GM19328 (cell line): ENCODE measurements at regions not wholly inside any gene's neighbourhood (a gene's known extent, or its start where the extent isn't known, plus 50 kb on each side); places are given as distances from the start of the nearest gene placed in this dataset.
A peak's percentile ranks its signal among the peaks of the same experiment; 100 is the strongest.
"Not testable (repeated sequence)": the region's sequence is repeated elsewhere in the genome, so short reads cannot be mapped to it uniquely, and the experiment has no call there.

Experiments
- ATAC-seq: cut with Tn5 transposase; IDR thresholded peaks from one replicate; pipeline ENCODE4 v1.9.1; 2021; ENCODE audit warnings: mild to moderate bottlenecking, moderate library complexity; ENCODE audit not compliant: unreplicated experiment

DNA sequence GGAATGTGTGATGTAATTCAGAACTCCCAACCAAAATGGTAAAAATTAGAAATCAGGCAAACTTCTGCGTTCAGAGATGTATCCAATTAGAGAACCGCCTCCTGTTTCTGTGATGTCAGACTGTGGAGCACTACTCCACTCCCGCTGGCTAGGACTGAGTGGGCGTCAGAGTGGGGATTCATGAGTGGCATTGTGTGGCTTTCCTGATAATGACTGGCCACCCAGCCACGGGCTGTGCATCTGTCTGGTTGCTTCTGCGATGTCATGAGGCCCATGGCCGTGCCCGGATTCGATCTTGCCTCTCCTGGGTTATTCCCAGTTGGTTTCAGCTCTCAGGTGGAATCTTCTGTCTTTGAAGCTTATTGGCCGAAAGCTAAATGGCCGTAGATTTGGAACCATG lies 87.1 kb upstream of the KCNA1 start:
- ATAC-seq = no peak

DNA sequence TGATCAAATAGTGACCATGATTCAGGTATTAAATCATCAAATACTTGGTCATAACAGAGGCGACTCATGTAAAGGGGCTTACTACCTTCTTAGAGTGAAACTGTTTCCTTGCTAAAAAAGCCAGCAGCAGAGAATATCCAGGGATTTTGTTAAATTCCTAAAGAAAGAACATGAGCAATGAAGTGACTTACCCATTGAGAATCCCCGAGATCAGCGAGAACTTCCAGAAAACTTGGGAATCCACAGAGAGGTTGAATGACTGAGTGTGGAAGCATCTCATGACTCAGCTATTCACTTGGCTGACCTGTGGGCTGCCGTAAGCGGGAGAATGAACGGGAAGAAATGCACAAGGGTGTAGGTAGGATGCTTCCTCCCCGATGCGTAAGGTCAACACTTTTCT lies 85.3 kb upstream of the KCNA1 start:
- ATAC-seq = no peak

DNA sequence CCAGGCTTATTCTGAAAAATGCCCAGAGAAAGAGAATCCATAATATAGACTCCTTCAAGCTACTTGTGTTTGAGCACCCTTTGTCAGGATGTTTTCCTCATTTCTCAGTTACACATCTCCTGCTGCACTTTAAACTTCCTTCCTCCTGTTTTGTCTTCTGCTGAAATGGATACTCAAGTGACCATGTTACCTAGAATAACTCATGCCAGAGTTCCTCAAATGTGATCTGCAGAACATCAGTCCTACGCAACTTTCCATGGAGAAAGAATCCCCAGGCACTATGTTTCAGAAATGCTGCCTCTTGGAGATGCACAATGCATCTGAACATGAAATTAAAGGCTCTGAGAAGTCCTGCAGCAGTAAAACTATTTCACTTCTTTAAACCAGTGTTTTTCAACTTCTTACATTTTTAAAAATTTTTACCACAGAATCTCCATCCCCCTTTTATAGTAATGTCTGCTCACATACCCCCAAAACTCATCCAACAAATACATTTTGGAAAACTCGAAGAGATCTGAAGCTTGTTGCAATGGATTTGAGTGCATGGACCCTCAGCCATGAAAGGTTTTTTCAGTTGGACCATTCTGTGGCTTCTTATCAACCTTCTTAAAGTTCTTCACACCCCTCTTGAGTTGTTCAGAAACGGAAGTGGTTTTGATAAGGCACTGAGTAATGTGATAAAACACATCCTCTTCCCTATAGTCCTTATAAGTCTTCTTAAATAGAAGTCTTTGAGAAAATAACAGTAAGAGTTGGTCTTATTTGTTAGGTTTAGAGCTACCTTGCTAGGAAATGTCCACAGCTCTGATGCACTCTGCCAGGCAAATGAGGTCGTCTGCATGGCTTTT lies 84.5 kb upstream of the KCNA1 start:
- no peak for ATAC-seq

DNA sequence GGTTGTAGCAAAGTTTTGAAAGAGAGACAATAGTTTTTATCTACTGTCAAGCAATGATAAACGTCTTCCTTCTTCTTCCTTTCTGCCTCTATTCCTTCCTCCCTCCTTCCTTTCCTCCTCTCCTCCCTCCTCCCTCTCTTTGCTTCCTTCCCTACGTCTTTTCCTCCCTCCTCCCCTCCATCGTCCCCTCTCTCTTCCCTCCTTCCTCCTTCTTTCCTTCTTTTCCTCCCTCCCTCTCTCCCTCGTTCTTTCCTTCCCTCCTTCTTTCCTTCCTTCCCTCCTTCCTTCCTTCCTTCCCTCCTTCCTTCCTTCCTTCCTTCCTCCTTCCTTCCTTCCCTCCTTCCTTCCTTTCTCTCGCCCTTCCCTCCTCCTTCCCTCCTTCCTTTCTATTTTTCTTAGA lies 82.8 kb upstream of the KCNA1 start:
- ATAC-seq = no peak

DNA sequence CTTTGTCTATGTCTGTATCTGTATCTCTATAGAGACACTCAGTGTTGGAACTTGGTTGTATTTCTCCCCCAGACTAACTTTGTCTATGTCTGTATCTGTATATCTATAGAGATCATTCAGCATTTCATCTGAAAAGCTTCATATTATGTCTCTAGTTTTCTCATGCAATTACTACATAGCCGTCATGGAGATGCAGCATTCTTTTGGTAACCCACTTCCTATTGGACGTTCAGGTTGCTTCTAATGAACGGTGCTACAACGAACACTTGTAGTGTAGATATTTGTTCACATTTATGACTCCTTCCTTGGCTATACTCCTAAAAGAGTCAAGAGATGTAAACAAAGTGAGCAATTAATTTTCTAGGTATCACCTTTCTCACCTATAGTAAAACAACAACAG lies 81.5 kb upstream of the KCNA1 start:
- no peak for ATAC-seq

DNA sequence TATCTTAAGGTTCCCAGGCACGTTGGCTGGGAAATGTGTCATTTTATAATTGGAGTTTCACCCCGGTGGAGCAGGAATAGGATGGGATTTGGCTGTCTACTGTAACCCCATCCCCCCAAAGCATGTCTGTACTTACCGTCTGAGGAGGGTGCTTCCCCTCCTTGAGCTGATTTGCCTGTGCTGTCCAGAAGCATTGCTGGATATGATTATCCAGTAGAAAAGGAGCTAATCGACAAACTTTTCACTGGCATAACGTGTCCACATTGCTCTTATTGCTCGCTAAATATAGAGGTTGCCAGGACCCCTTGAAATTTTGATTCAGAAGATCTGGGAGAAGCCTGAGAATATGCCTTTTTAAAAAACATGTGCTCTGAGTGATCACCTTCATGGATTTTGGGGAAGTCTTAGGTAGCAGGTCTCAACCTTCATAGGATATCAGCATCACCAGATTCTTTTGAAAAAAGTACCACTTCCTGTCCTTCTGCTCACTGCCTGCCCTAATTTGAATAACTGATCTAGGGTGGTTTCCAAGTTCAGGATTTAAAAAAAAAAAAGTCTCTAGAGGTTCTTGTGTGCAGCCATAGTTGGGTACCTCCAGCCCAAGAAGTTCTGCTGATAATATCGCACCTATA lies 80.4 kb upstream of the KCNA1 start:
- peak; percentile 70 for ATAC-seq

DNA sequence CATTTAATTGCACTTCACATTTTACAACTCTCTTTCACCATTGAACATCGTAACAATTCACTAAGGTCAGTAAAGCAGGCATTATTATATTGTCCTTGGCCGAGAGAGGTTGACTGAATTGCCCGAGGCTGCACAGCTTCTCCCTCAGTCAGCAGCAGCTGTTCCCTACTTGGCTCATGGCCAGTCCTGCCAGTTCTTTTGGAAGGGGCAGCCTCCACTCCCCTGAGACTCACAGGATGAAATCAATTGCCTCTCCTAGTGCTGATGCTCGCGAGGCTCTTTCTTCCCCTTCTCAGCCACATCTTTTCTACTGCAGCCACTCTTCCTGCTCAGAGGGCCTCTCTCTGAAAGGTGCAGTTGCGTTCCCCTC lies 79.9 kb upstream of the KCNA1 start:
- ATAC-seq = no peak

DNA sequence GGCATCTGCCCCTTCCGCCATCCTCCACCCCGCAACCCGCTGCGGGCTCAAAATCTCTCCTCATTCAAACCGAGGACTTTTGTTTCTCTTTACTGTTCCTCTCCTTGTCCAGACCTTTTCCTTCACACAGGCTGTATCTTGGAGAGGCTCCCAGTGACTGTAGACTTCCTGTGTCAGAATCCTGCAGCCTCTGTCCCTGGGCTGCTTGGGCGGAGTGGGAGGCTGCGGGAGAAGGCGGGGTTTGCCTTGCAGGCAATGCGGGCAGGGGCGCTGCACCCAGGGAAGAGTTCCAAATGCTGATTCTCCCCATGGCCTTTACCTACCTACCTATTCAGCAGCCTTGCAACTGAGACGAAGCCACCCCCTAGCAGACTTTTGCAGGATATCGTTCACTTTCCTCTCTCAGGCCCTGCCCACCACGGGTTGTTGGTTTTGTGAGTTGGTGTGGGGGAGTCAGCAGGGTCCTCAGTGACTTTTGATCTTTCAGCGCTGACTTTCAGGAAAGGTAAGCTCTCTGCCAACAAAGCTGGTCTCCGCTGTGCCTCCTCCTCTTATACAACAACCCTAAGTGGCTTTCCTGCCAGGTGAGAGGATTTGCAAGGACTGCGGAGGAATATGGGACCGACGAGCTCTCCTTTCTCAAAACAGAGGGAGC lies 79.0 kb upstream of the KCNA1 start:
- ATAC-seq = no peak

DNA sequence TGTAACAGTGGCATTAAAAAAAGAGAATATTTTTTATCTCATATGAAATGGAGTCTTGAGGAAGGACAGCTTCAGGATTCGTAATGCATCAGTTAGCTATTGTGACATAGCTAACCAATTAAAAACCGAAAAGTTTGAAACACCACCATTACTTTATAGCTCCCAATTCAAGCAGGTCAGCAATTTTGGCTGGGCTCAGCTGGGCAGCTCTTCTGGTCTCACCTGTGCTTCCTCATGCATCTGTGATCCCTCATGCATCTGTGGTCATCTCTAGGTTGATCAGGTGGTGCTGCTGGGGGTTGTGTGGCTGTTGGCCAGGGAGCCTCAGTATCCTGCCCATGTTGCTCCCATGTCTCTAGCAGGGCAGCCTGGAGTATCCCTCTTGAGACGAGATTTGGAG lies 76.7 kb upstream of the KCNA1 start:
- ATAC-seq = no peak

DNA sequence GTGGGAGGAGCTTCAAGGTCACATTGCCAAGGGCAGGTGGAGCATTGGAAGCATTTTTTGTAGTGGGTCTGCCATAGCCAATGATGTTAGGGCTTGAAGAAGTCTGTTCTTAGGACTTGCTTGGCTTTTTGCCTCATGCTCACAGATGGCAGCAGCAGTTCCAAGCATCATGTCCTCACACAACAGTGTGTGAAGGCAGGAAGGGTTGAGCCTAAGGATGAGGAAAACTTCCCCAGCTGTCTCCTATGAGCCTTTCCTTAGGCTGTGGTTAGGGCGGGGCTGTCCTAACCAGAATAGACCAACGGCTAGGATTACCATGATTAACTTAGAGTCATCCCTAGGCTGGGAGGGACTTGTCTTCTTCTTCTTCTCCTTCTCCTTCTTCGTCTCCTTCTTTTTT lies 76.2 kb upstream of the KCNA1 start:
- no peak for ATAC-seq

DNA sequence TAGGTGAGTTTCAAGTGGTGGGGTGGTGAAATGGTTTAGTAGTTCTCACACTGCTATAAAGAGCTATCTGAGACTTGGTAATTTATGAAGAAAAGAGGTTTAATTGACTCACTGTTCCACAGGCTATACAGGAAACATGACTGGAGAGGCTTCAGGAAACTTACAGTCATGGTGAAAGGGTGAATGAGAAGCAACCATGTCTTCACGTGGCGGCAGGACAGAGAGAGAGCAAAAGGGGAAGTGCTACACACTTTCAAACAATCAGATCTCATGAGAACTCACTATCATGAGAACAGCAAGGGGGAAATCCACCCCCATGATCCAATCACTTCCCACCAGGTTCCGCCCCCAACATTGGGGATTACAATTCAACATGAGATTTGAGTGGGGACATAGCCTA lies 67.3 kb upstream of the KCNA1 start:
- ATAC-seq = not testable (repeated sequence)

DNA sequence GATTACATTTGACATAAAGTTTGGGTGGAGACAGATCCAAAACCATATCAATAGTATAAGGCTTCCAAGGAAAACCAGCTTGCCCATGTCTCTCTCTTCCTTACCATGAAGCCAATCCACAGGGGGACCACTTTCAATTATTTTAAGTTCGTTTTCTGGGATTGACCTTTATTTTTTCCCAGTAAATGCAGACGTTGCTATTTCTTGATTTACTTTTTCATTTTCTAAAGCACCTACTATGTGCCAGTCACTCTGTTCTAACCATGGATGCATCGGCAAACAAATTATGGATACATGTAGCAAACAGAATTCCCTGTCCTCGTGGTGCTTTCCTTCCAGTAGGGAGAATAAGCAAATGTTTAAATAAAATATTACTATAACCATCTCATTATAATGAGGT lies 65.8 kb upstream of the KCNA1 start:
- ATAC-seq = no peak

DNA sequence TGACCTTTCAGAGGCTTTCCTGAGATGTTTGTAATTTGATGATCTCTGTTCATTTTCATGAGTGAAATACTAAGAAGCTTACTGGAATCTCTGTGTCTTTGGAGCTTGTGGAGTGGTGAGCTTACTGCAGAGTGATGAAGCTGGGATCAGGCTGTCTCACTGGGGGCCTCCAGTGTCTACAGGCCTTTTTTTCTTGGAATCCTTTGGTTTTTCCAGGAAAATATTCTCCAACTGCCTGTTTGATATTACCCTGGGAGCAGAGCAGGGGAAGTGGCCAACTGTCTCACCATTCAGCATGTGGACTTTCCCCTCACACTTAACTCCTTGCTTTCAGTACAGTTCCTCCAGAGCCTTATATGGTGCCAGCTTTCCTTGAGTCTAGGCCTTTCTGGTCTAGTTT lies 62.0 kb upstream of the KCNA1 start:
- no peak for ATAC-seq

DNA sequence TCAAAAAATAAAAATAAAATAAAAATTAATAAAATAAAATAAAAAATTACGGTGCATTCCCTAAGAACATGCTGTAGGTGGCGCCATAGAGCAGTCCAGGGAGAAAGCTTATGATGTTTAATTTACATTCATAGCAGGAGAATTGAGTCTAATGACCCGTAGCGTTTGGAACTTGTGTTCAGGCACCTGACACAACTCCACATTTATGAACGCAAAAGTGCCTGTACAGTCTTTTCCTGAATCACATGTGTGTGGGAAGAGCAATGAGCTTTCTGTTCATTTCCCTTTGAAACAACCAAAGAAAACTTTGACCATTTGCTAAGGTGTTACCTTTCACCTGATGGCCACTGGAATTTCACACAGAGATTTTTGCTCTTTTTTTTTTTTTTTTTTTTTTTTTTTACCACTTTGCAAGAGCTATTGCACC lies 60.6 kb upstream of the KCNA1 start:
- no peak for ATAC-seq

DNA sequence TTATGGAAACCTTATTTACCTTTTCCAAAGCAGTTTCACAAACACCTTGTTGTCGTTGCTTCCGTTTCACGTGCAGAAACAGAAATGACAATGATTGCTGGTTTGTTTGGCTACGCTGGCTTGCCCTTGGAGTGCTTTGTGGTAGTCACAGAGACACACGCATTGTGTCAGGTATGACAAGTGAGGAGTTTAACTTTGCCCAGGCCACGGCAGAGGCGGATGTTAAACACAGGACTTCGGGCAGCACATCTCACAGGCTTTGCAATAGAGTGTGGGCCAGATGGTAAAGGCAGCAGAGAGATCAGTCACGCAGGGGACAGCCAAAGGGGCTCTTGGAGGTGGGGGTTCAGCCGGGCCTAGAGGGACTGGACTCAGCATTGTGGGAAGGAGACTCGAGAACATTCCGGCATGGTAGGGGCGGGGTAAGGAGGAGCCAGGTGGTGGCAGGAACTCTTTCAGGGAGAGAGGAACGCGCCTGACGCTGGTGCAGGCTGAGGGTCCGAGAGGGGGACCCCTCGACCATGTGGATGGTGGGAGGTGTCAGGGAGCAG lies 59.8 kb upstream of the KCNA1 start:
- ATAC-seq = no peak

DNA sequence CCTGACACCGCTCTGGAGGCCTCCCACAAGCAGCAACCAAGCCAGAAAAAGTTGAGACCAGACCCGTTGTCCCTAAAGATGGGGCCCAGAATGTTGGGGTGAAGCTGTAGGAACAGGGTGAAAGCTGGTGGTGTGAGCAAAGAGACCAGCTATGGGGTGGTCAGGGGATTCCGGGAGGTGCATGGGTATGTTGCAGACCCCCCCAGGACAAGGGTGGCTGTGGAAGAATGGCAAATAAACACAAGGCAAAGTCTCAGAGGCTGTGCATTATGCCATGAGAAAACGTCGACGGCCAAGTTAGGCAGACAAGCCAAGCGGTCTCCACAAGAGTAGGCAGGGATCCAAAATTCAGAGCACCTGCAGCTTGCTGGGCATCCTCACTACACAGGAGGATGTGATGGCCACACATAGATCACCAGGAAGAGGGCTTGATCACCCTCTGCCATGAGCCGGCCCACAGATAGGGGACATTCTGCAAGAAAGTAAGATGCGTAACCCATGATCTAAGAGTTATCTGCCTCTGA lies 58.8 kb upstream of the KCNA1 start:
- ATAC-seq = no peak

DNA sequence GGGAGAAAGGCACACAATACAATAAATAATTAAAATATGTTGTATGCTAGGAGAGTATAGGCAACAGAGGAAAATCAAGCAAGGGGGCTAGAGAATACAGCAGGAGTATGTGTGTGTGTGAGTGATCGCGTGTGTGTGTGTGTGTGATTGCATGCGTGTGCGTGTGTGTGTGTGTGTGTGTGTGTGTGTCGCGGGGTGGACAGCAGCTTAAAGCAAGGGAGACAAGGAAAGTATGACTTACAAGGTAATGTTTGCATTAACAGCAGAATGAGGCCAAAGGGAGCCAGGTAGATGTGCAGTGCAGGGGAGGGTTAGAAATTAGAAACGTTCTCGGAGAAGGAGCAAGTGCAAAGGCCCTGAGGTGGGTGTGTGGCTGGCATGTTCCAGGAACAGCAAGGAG lies 57.4 kb upstream of the KCNA1 start:
- ATAC-seq = no peak

DNA sequence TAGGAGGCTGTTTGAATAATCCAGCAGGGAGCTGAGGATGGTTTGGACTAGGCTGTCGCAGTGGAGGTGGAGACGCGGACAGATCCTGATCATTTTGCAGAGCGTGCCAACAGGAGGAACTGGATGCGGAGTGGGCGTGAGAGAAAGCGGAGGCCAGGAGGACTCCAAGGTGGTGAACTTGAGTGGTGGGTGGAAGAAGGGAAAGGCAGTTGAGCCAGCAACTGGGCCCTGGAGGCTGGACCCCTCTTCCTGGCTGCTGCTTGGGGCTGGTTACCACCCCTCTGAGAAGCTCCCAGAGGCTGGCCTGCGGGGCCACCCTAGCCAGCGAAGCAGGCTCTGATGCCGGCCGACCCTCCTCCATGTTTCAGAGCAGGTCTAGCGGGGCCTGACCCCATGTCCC lies 56.8 kb upstream of the KCNA1 start:
- ATAC-seq = no peak

DNA sequence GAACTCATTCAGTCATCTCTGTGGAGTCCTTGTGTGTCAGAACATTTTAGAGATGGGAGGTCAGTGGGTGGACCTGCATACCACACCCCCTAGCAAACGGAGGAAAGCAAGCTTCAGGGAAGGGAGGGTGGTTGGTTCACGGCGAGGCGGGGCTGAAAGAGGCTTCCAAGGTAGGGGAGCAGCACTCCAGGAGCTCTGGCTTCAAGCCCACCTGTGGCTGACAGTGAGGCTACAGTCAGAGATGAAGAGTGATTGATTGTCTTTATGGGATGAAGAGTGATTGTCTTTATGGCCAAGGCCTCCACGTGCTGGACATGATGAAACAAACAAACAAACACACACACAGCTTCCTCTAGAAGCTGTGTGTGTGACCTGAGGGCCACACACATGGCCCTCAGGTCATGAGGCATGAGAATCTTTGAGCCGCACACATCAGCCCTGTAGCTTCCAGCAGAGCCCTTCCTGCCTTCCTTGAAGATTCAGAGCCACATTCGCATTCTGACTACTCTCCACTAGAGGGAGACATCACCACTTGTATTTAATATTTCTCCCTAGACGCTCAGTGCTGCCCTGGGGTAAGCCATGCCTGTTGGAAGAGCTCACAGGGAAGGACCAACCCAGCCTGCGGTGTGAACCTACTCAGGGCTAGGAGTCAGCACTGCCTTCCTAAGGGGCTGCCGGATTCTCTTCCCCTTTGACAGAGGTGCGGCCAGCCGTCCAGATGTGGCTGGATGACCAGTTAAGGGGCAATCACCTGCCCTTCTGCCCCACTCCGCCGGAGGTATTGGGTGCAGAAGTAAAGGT lies 54.4 kb upstream of the KCNA1 start:
- no peak for ATAC-seq

DNA sequence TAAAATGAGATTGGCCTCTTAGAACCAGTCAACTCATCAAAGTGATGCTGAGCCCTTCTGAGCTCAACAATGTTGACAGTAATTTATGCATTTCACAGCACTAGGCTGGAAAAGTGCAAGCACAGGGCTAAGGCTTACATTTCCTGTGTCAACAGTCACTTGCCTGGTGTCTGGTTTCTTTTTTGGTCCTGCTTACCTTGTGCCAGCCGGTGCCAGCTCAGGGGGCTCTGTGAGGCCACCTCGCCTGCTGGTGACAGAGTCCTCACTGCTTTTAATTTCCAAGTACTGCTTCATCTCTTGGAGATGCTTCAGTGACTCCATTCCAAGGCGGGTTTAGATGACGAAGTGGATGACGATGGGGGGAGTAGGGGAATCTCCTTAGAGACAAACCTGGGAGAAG lies 53.1 kb upstream of the KCNA1 start:
- no peak for ATAC-seq
